Activated CD8-positive, alpha-beta memory T cell treated with anti-CD3 and anti-CD28 coated beads, Interleukin-2, amount 50 U/mL, for 24 hours (primary cell): ENCODE measurements at regions not wholly inside any gene's neighbourhood (a gene's known extent, or its start where the extent isn't known, plus 50 kb on each side); places are given as distances from the start of the nearest gene placed in this dataset.
"Not testable (repeated sequence)": the region's sequence is repeated elsewhere in the genome, so short reads cannot be mapped to it uniquely, and the experiment has no call there.

Experiments
- DNase-seq: peaks from one replicate; pipeline ENCODE4 v3.0.0-alpha.2; 2020; ENCODE audit errors: extremely low read depth

- DNase-seq: no peak
Measured at GRCh38 chr9:85487872-85488271, 253.9 kb downstream of the AGTPBP1 start.

- no peak for DNase-seq
Measured at GRCh38 chr9:85484235-85484634, 257.5 kb downstream of the AGTPBP1 start.

GRCh38 chr9:85483208-85483607 is 258.5 kb downstream of the AGTPBP1 start:
- no peak for DNase-seq

- no peak for DNase-seq
Measured at GRCh38 chr9:85479305-85479704, 262.4 kb downstream of the AGTPBP1 start.

- no peak for DNase-seq
Measured at GRCh38 chr9:85478847-85479246, 262.9 kb downstream of the AGTPBP1 start.

- DNase-seq: not testable (repeated sequence)
Measured at GRCh38 chr9:85474896-85475295, 266.9 kb downstream of the AGTPBP1 start.

GRCh38 chr9:85471791-85472190 is 270.0 kb downstream of the AGTPBP1 start:
- DNase-seq: no peak

- no peak for DNase-seq
Measured at GRCh38 chr9:85469041-85469440, 272.7 kb downstream of the AGTPBP1 start.

- no peak for DNase-seq
Measured at GRCh38 chr9:85466834-85467233, 274.9 kb downstream of the AGTPBP1 start.

GRCh38 chr9:85458114-85458864 is 283.5 kb downstream of the AGTPBP1 start:
- not testable (repeated sequence) for DNase-seq

GRCh38 chr9:85453850-85454249 is 287.9 kb downstream of the AGTPBP1 start:
- DNase-seq: no peak

GRCh38 chr9:85452841-85453240 is 288.9 kb downstream of the AGTPBP1 start:
- DNase-seq: no peak

- DNase-seq: no peak
Measured at GRCh38 chr9:85451680-85452079, 290.1 kb downstream of the AGTPBP1 start.

- DNase-seq: no peak
Measured at GRCh38 chr9:85445887-85446286, 295.9 kb downstream of the AGTPBP1 start.

- no peak for DNase-seq
Measured at GRCh38 chr9:85444243-85444642, 297.5 kb downstream of the AGTPBP1 start.

GRCh38 chr9:85443190-85443598 is 298.6 kb downstream of the AGTPBP1 start:
- DNase-seq: no peak

GRCh38 chr9:85439791-85440190 is 302.0 kb downstream of the AGTPBP1 start:
- DNase-seq: no peak

GRCh38 chr9:85433956-85434355 is 307.8 kb downstream of the AGTPBP1 start:
- DNase-seq: not testable (repeated sequence)

- DNase-seq: not testable (repeated sequence)
Measured at GRCh38 chr9:85433551-85433950, 308.2 kb downstream of the AGTPBP1 start.

GRCh38 chr9:85433046-85433445 is 308.7 kb downstream of the AGTPBP1 start:
- no peak for DNase-seq

GRCh38 chr9:85432599-85432998 is 309.2 kb downstream of the AGTPBP1 start:
- DNase-seq: no peak

- no peak for DNase-seq
Measured at GRCh38 chr9:85431339-85432102, 310.2 kb downstream of the AGTPBP1 start.

- no peak for DNase-seq
Measured at GRCh38 chr9:85430659-85431338, 311.0 kb downstream of the AGTPBP1 start.
